K562 (cell line): ENCODE measurements at regions not wholly inside any gene's neighbourhood (a gene's known extent, or its start where the extent isn't known, plus 50 kb on each side); places are given as distances from the start of the nearest gene placed in this dataset.

Experiments used
- ARID3A ChIP-seq: IDR thresholded peaks from 2 replicates; pipeline ENCODE4 v1.6.1; 2012; ENCODE audit warnings: low read depth, low read length, improper control_type of control experiment, borderline replicate concordance
- CTCF ChIP-seq, 3 experiments: IDR thresholded peaks in 2 of 3; conservative IDR thresholded peaks in 1 of 3; 2 replicates each; pipeline ENCODE4 v1.5.1; 2011 to 2012; ENCODE audit warnings: low read length in 3 of 3, mild to moderate bottlenecking in 3 of 3, control low read depth in 2 of 3, improper control_type of control experiment in 1 of 3, inconsistent platforms in 1 of 3, low read depth in 1 of 3, mixed read lengths in 1 of 3, moderate library complexity in 1 of 3; ENCODE audit not compliant: insufficient read depth in 2 of 3
- FOS ChIP-seq: IDR thresholded peaks from 3 replicates; pipeline ENCODE4 v1.6.1; 2011; ENCODE audit not compliant: insufficient read length; ENCODE audit errors: extremely low read depth
- FOXP1 ChIP-seq: sonication (generic); formaldehyde crosslinking; IDR thresholded peaks from 2 replicates; pipeline ENCODE4 v1.8.0; 2022; ENCODE audit warnings: mild to moderate bottlenecking, missing genetic modification reagents
- HMGXB4 ChIP-seq: sonication (generic); formaldehyde crosslinking; IDR thresholded peaks from 2 replicates; pipeline ENCODE4 v1.8.1; 2023; ENCODE audit warnings: mild to moderate bottlenecking, missing genetic modification reagents
- KLF16 ChIP-seq: IDR thresholded peaks from 2 replicates; pipeline ENCODE4 v1.6.1; 2016; ENCODE audit warnings: antibody characterized with exemption
- NFATC3 ChIP-seq: fragments of 450-650 bp; IDR thresholded peaks from 2 replicates; pipeline ENCODE4 v1.6.1; 2017; ENCODE audit warnings: mild to moderate bottlenecking
- POLR2A ChIP-seq: fragments of 450-650 bp; conservative IDR thresholded peaks from 2 replicates; pipeline ENCODE4 v1.6.1; 2016
- RFX5 ChIP-seq: IDR thresholded peaks from 2 replicates; pipeline ENCODE4 v1.6.1; 2011; ENCODE audit warnings: low read depth, mild to moderate bottlenecking, improper control_type of control experiment, low read length
- SPI1 ChIP-seq: IDR thresholded peaks from 2 replicates; pipeline ENCODE4 v1.6.1; 2011; ENCODE audit warnings: low read depth, low read length, control low read depth, borderline replicate concordance
- USF2 ChIP-seq: sonication (generic); formaldehyde crosslinking; IDR thresholded peaks from 2 replicates; pipeline ENCODE4 v1.5.0; 2020; ENCODE audit warnings: missing genetic modification reagents
- ZNF512 ChIP-seq: IDR thresholded peaks from 2 replicates; pipeline ENCODE4 v1.6.1; 2016; ENCODE audit warnings: missing genetic modification characterization, missing compliant biosample characterization
- ZNF785 ChIP-seq: fragments of 250-450 bp; sonication (Bioruptor Pico); IDR thresholded peaks from 2 replicates; pipeline ENCODE4 v1.4.0; 2020; ENCODE audit warnings: mild to moderate bottlenecking

- TF ChIP-seq HMGXB4 (CRISPR knock-in tag) (no peak), ZNF512 (no peak), USF2 (no peak), KLF16 (no peak), POLR2A (no peak), ZNF785 (CRISPR knock-in tag) (no peak), FOXP1 (CRISPR knock-in tag) (no peak), FOS (no peak), SPI1 (no peak), CTCF (IDR thresholded peaks at IDR 0.05 in 2 of 3, conservative IDR thresholded peaks at IDR 0.05 in 1 of 3; ENCODE audit: insufficient read depth in 2 of 3, low read depth in 1 of 3, low read length in 3 of 3) (no peak), NFATC3 (no peak), RFX5 (no peak), ARID3A (no peak)
Observed at GRCh38 chr10:131450216-131450765, 138.8 kb upstream of the TCERG1L start.
